A549 (cell line): ENCODE measurements at regions not wholly inside any gene's neighbourhood (a gene's known extent, or its start where the extent isn't known, plus 50 kb on each side); places are given as distances from the start of the nearest gene placed in this dataset.

Source experiments
- ATAC-seq, 2 experiments: fragments of 200-7000 bp in 1 of 2; fragments of >200 bp in 1 of 2; cut with Nextera tagmentation in 1 of 2; cut with Tn5 transposase in 1 of 2; 3 replicates each; pipeline versions ENCODE4 v1.8.0 to v1.9.1; 2018 to 2020; ENCODE audit warnings: mild to moderate bottlenecking in 1 of 2, moderate library complexity in 1 of 2
- CTCF ChIA-PET: fragments of 300-600 bp; sonication (Branson Sonifier 250); formaldehyde crosslinking; extraction: SDS; loops from one replicate; lab custom pipeline; 2021; ENCODE audit warnings: antibody characterized with exemption, inconsistent platforms; lab: Yijun Ruan, JAX
- POLR2A ChIA-PET: fragments of 350-600 bp; formaldehyde crosslinking; extraction: SDS; loops from one replicate; lab custom pipeline; 2021; ENCODE audit warnings: antibody characterized with exemption, inconsistent platforms; lab: Yijun Ruan, JAX
- DNase-seq, 2 experiments: peaks; one replicate each; pipeline versions ENCODE4 v3.0.0 to v3.0.0-alpha.2; 2011 to 2016; ENCODE audit warnings: low read depth in 1 of 2, low spot score in 1 of 2
- FAIRE-seq: peaks from 2 replicates; lab custom pipeline; 2011; peaks lifted over from hg19 to GRCh38; lab: Jason Lieb, UNC
- H3K27ac ChIP-seq, 2 experiments: fragments of >200 bp; sonication (Bioruptor Twin); formaldehyde crosslinking; 3 replicates each; pipeline ENCODE4 v1.5.1; 2016 to 2017
- H3K4me1 ChIP-seq: fragments of >200 bp; sonication (Bioruptor Twin); formaldehyde crosslinking; 3 replicates; pipeline ENCODE4 v1.6.1; 2016
- H3K4me2 ChIP-seq: fragments of >200 bp; sonication (Bioruptor Twin); formaldehyde crosslinking; 3 replicates; pipeline ENCODE4 v1.6.1; 2016
- H3K4me3 ChIP-seq: fragments of >200 bp; sonication (Bioruptor Twin); formaldehyde crosslinking; 3 replicates; pipeline ENCODE4 v1.5.1; 2016
- H3K9me3 ChIP-seq: fragments of >200 bp; sonication (Bioruptor Twin); formaldehyde crosslinking; 3 replicates; pipeline ENCODE4 v1.6.1; 2016
- BHLHE40 ChIP-seq: IDR thresholded peaks from 2 replicates; pipeline ENCODE4 v1.6.1; 2012; ENCODE audit warnings: low read depth, low read length, inconsistent platforms
- CBX2 ChIP-seq: fragments of 200-600 bp; sonication (generic); IDR thresholded peaks from 2 replicates; pipeline ENCODE4 v1.6.1; 2016; ENCODE audit warnings: low read depth, mild to moderate bottlenecking, borderline replicate concordance
- CHD4 ChIP-seq: fragments of 200-600 bp; sonication (generic); IDR thresholded peaks from 2 replicates; pipeline ENCODE4 v1.6.1; 2016; ENCODE audit warnings: antibody characterized with exemption, mild to moderate bottlenecking, borderline replicate concordance
- E2F6 ChIP-seq: IDR thresholded peaks from 2 replicates; pipeline ENCODE4 v1.6.1; 2012; ENCODE audit warnings: low read depth, borderline replicate concordance
- ELK1 ChIP-seq: fragments of 150-350 bp; IDR thresholded peaks from 2 replicates; pipeline ENCODE4 v1.6.1; 2014; ENCODE audit warnings: low read depth, mild to moderate bottlenecking, low read length
- FOSB ChIP-seq: fragments of 250-450 bp; sonication (Bioruptor Pico); IDR thresholded peaks from 2 replicates; pipeline ENCODE4 v1.5.0; 2020; ENCODE audit warnings: mild to moderate bottlenecking, moderate library complexity
- FOSL2 ChIP-seq, 2 experiments: fragments of 450-650 bp in 1 of 2; fragments of >200 bp in 1 of 2; sonication (Bioruptor Twin) in 1 of 2; formaldehyde crosslinking; IDR thresholded peaks; 2 replicates each; pipeline versions ENCODE4 v1.5.0 to v1.6.1; 2016 to 2020; ENCODE audit warnings: mild to moderate bottlenecking in 1 of 2, moderate library complexity in 1 of 2
- FOXS1 ChIP-seq: fragments of 250-450 bp; sonication (Bioruptor Pico); IDR thresholded peaks from 2 replicates; pipeline ENCODE4 v1.5.0; 2020; ENCODE audit warnings: mild to moderate bottlenecking, moderate library complexity
- GATA3 ChIP-seq: IDR thresholded peaks from 2 replicates; pipeline ENCODE4 v1.6.1; 2012; ENCODE audit warnings: borderline replicate concordance
- HEYL ChIP-seq: fragments of 250-450 bp; sonication (Bioruptor Pico); IDR thresholded peaks from 2 replicates; pipeline ENCODE4 v1.8.0; 2021; ENCODE audit warnings: mild to moderate bottlenecking, moderate library complexity
- HMGXB4 ChIP-seq: fragments of 250-450 bp; sonication (Bioruptor Pico); IDR thresholded peaks from 2 replicates; pipeline ENCODE4 v1.5.0; 2021; ENCODE audit warnings: mild to moderate bottlenecking, moderate library complexity, borderline replicate concordance
- HOXA7 ChIP-seq: fragments of 250-450 bp; sonication (Bioruptor Pico); IDR thresholded peaks from 2 replicates; pipeline ENCODE4 v1.5.0; 2020; ENCODE audit warnings: mild to moderate bottlenecking, moderate library complexity
- JUN ChIP-seq, 2 experiments: fragments of >200 bp; sonication (Bioruptor Twin); formaldehyde crosslinking; IDR thresholded peaks; 2 replicates in 1 of 2; 3 replicates in 1 of 2; pipeline ENCODE4 v1.6.1; 2016 to 2017
- KDM5A ChIP-seq: fragments of 200-600 bp; sonication (generic); IDR thresholded peaks from 2 replicates; pipeline ENCODE4 v1.6.1; 2016; ENCODE audit warnings: antibody characterized with exemption, mild to moderate bottlenecking
- MAZ ChIP-seq: fragments of 150-350 bp; IDR thresholded peaks from 2 replicates; pipeline ENCODE4 v1.6.1; 2014; ENCODE audit warnings: antibody characterized with exemption, low read depth, low read length, borderline replicate concordance
- NFE2L2 ChIP-seq: fragments of 150-350 bp; conservative IDR thresholded peaks from 2 replicates; pipeline ENCODE4 v1.6.1; 2014; ENCODE audit warnings: low read length
- NR3C1 ChIP-seq: fragments of >200 bp; sonication (Bioruptor Twin); formaldehyde crosslinking; IDR thresholded peaks from 3 replicates; pipeline ENCODE4 v1.6.1; 2017
- PHF8 ChIP-seq: fragments of 200-600 bp; sonication (generic); IDR thresholded peaks from 2 replicates; pipeline ENCODE4 v1.6.1; 2016; ENCODE audit warnings: low read depth, mild to moderate bottlenecking, antibody characterized with exemption, moderate library complexity, borderline replicate concordance
- POLR2A ChIP-seq: IDR thresholded peaks from 2 replicates; pipeline ENCODE4 v1.6.1; 2012; ENCODE audit warnings: mild to moderate bottlenecking, low read length
- RFX5 ChIP-seq: fragments of 450-650 bp; IDR thresholded peaks from 2 replicates; pipeline ENCODE4 v1.7.1; 2014; ENCODE audit warnings: antibody characterized with exemption, mild to moderate bottlenecking, moderate library complexity
- TP53 ChIP-seq: fragments of 250-450 bp; sonication (Bioruptor Pico); IDR thresholded peaks from 2 replicates; pipeline ENCODE4 v1.5.0; 2021; ENCODE audit warnings: mild to moderate bottlenecking, moderate library complexity
- ZNF302 ChIP-seq: fragments of 250-450 bp; sonication (Bioruptor Pico); IDR thresholded peaks from 2 replicates; pipeline ENCODE4 v1.9.0; 2021; ENCODE audit warnings: inconsistent platforms, mild to moderate bottlenecking, moderate library complexity
- WGBS: methylation state at CpG from one replicate; pipeline ENCODE4 v1.1.6; 2017; ENCODE audit errors: missing lambda C conversion rate; 5-methylcytosine and 5-hydroxymethylcytosine counted together

GRCh38 chr18:27826101-27826500, 350.8 kb downstream of the CDH2 start:
- no peak for FAIRE-seq
- CTCF ChIA-PET = no interaction called here
- 24% methylated on average over 2 of the region's 2 CpGs for WGBS

GRCh38 chr18:27825689-27826088, 351.2 kb downstream of the CDH2 start:
- FAIRE-seq = no peak
- H3K27ac ChIP-seq = no peak overlapping the region

More at GRCh38 chr18:27826101-27826500, 350.8 kb downstream of the CDH2 start:
- no peak overlapping the region for H3K4me3 ChIP-seq
- H3K27ac ChIP-seq = no peak overlapping the region
- no peak overlapping the region for H3K4me2 ChIP-seq
- ATAC-seq (no peak), DNase-seq (no peak)
- POLR2A ChIA-PET = no interaction called here
- TF ChIP-seq NFE2L2 = no peak
- no peaks in the 10 kb centered on the region; the same call in 2 of the 3 replicates for H3K4me1 ChIP-seq
- no peaks in the 10 kb centered on the region for H3K9me3 ChIP-seq

GRCh38 chr18:27824841-27825681, 351.9 kb downstream of the CDH2 start:
- ChIA-PET POLR2A (no interaction called here), CTCF (no interaction called here)
- no peaks in the 10 kb centered on the region for H3K9me3 ChIP-seq
- H3K4me3 ChIP-seq = no peak overlapping the region
- TF ChIP-seq POLR2A (no peak), NFE2L2 (no peak), HEYL (CRISPR knock-in tag) (no peak)
- no peak for ATAC-seq
- no peak overlapping the region for H3K4me2 ChIP-seq
- 67% methylated on average over 5 of the region's 5 CpGs for WGBS
- H3K4me1 ChIP-seq = no peaks in the 10 kb centered on the region; the same call in 2 of the 3 replicates
- no peak overlapping the region for H3K27ac ChIP-seq
- DNase-seq = no peak
- FAIRE-seq = no peak

More at GRCh38 chr18:27825689-27826088, 351.2 kb downstream of the CDH2 start:
- Histone ChIP-seq H3K9me3 (no peaks in the 10 kb centered on the region), H3K4me3 (no peak overlapping the region), H3K4me2 (no peak overlapping the region), H3K4me1 (no peaks in the 10 kb centered on the region; the same call in 2 of the 3 replicates)
- no peak for DNase-seq
- no peak for ATAC-seq
- ChIA-PET CTCF (no interaction called here), POLR2A (no interaction called here)
- WGBS = 66% methylated on average over 2 of the region's 2 CpGs
- TF ChIP-seq TP53 (CRISPR knock-in tag) (no peak), BHLHE40 (no peak), JUN (IDR thresholded peaks at IDR 0.05) (no peak)

GRCh38 chr18:27824275-27824674, 352.7 kb downstream of the CDH2 start:
- TF ChIP-seq FOXS1 (CRISPR knock-in tag) = no peak
- no peak for TF ChIP-seq FOSL2 (IDR thresholded peaks at IDR 0.05)
- TF ChIP-seq FOSL2 (CRISPR knock-in tag; IDR thresholded peaks at IDR 0.05) = no peak
- no peak for TF ChIP-seq ZNF302 (CRISPR knock-in tag)
- TF ChIP-seq HEYL (CRISPR knock-in tag) = no peak
- no peak for TF ChIP-seq E2F6
- TF ChIP-seq CHD4 = no peak
- no peak for TF ChIP-seq NR3C1
- no peak for TF ChIP-seq POLR2A
- no peak for TF ChIP-seq MAZ
- TF ChIP-seq, all 56 proteins: peak for 0
- WGBS = 29% methylated on average over 4 of the region's 4 CpGs
- no peak for DNase-seq
- Histone ChIP-seq H3K9me3 (no peaks in the 10 kb centered on the region), H3K4me1 (no peaks in the 10 kb centered on the region; the same call in 2 of the 3 replicates), H3K4me3 (no peak overlapping the region), H3K4me2 (no peak overlapping the region), H3K27ac (no peak overlapping the region)
- CTCF ChIA-PET = no interaction called here
- no peak for FAIRE-seq
- POLR2A ChIA-PET = no interaction called here
- no peak for ATAC-seq

GRCh38 chr18:27823053-27823452, 353.9 kb downstream of the CDH2 start:
- FAIRE-seq = no peak
- TF ChIP-seq KDM5A (no peak), HMGXB4 (CRISPR knock-in tag) (no peak), RFX5 (no peak), PHF8 (no peak), CBX2 (no peak), E2F6 (no peak), ELK1 (no peak), HOXA7 (CRISPR knock-in tag) (no peak), FOSB (CRISPR knock-in tag) (no peak), NFE2L2 (no peak), GATA3 (no peak)
- no peak for DNase-seq
- ChIA-PET POLR2A (no interaction called here), CTCF (no interaction called here)
- no peak for ATAC-seq
- WGBS = 43% methylated on average over 4 of the region's 4 CpGs
- no peaks in the 10 kb centered on the region; the same call in 2 of the 3 replicates for H3K4me1 ChIP-seq
- H3K9me3 ChIP-seq = no peaks in the 10 kb centered on the region
- H3K27ac ChIP-seq = no peak overlapping the region
- H3K4me3 ChIP-seq = no peak overlapping the region
- H3K4me2 ChIP-seq = no peak overlapping the region
